ENCODE measurements at regions not wholly inside any gene's neighbourhood (a gene's known extent, or its start where the extent isn't known, plus 50 kb on each side); places are given as distances from the start of the nearest gene placed in this dataset.
A peak's percentile ranks its signal among the peaks of the same experiment; 100 is the strongest.

- no peaks in the 10 kb centered on the region for H4K20me1 ChIP-seq (ENCODE audit: insufficient read depth, low read length)
- DNase-seq (no peak), ATAC-seq (ENCODE audit: insufficient read depth, low read depth) (no peak)
- no peaks in the 10 kb centered on the region for H3K27me3 ChIP-seq (ENCODE audit: insufficient read depth, low read length, poor library complexity)
- no peaks in the 10 kb centered on the region for H3K79me2 ChIP-seq (ENCODE audit: insufficient read depth, low read length)
- no peaks in the 10 kb centered on the region for H3K36me3 ChIP-seq (ENCODE audit: insufficient read depth, low read length)
- no peak overlapping the region for H3K9ac ChIP-seq (ENCODE audit: low read depth, low read length)
- no peak overlapping the region for H3K4me2 ChIP-seq (ENCODE audit: insufficient read depth, low read length)
- TF ChIP-seq, protein P1, sequence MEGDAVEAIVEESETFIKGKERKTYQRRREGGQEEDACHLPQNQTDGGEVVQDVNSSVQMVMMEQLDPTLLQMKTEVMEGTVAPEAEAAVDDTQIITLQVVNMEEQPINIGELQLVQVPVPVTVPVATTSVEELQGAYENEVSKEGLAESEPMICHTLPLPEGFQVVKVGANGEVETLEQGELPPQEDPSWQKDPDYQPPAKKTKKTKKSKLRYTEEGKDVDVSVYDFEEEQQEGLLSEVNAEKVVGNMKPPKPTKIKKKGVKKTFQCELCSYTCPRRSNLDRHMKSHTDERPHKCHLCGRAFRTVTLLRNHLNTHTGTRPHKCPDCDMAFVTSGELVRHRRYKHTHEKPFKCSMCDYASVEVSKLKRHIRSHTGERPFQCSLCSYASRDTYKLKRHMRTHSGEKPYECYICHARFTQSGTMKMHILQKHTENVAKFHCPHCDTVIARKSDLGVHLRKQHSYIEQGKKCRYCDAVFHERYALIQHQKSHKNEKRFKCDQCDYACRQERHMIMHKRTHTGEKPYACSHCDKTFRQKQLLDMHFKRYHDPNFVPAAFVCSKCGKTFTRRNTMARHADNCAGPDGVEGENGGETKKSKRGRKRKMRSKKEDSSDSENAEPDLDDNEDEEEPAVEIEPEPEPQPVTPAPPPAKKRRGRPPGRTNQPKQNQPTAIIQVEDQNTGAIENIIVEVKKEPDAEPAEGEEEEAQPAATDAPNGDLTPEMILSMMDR (IDR thresholded peaks at IDR 0.05; ENCODE audit: borderline replicate concordance, extremely low read depth, low read length, poor library complexity, severe bottlenecking), result no peak
- TF ChIP-seq EZH2 (IDR thresholded peaks at IDR 0.05; ENCODE audit: borderline replicate concordance, low read depth, low read length, severe bottlenecking), result no peak
- no peaks in the 10 kb centered on the region for H3K4me1 ChIP-seq (ENCODE audit: insufficient read depth, low read length)
- no peak overlapping the region for H2AFZ ChIP-seq (ENCODE audit: low read depth, low read length)
- H3K27ac ChIP-seq (ENCODE audit: low read length), result no peak overlapping the region
- no peak overlapping the region for H3K4me3 ChIP-seq (ENCODE audit: low read depth in 1 of 2, low read length in 2 of 2)
- H3K9me3 ChIP-seq (ENCODE audit: insufficient read depth, low read length, severe bottlenecking), result no peaks in the 10 kb centered on the region
Measured at GRCh38 chr18:25929787-25930186, 160.6 kb downstream of the SS18 start.

- Histone ChIP-seq H3K4me2 (ENCODE audit: insufficient read depth, low read length) (no peak overlapping the region), H3K79me2 (ENCODE audit: insufficient read depth, low read length) (no peaks in the 10 kb centered on the region), H3K4me1 (ENCODE audit: insufficient read depth, low read length) (no peaks in the 10 kb centered on the region), H3K27me3 (ENCODE audit: insufficient read depth, low read length, poor library complexity) (no peaks in the 10 kb centered on the region), H4K20me1 (ENCODE audit: insufficient read depth, low read length) (no peaks in the 10 kb centered on the region), H3K4me3 (ENCODE audit: low read depth in 1 of 2, low read length in 2 of 2) (no peak overlapping the region), H3K9me3 (ENCODE audit: insufficient read depth, low read length, severe bottlenecking) (no peaks in the 10 kb centered on the region), H3K27ac (ENCODE audit: low read length) (no peak overlapping the region), H3K9ac (ENCODE audit: low read depth, low read length) (no peak overlapping the region), H2AFZ (ENCODE audit: low read depth, low read length) (no peak overlapping the region), H3K36me3 (ENCODE audit: insufficient read depth, low read length) (no peaks in the 10 kb centered on the region)
- TF ChIP-seq, protein P1 (IDR thresholded peaks at IDR 0.05; ENCODE audit: borderline replicate concordance, extremely low read depth, low read length, poor library complexity, severe bottlenecking), result no peak
- no peak for DNase-seq
- ATAC-seq (ENCODE audit: insufficient read depth, low read depth), result peak; percentile 62; the same call in 2 of the 3 replicates
Measured at GRCh38 chr18:25927830-25928229, 162.6 kb downstream of the SS18 start.

DNA sequence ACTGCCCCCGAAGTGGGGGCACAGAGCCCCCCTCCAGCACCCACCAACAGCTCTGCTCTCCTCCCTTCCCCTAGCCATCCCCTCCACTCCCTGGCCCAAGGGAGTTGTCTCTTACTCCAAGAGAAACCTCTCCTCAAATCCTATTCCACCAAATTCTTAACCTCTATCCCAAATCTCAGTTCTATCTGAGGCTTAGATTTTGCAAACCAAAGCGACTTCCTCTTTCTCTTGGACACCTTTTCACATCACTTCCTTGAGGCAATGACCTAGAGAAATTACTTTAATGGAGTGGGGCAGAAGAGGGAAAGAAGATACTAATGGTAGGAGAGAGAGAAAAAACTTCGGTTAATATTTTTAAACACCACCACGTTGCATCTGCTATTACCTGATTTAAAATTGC is 167.2 kb downstream of the SS18 start:
- Histone ChIP-seq H3K79me2 (ENCODE audit: insufficient read depth, low read length) (no peaks in the 10 kb centered on the region), H3K9me3 (ENCODE audit: insufficient read depth, low read length, severe bottlenecking) (no peaks in the 10 kb centered on the region), H3K4me2 (ENCODE audit: insufficient read depth, low read length) (no peak overlapping the region), H3K27ac (ENCODE audit: low read length) (no peak overlapping the region), H2AFZ (ENCODE audit: low read depth, low read length) (no peak overlapping the region), H3K4me3 (ENCODE audit: low read depth in 1 of 2, low read length in 2 of 2) (no peak overlapping the region), H4K20me1 (ENCODE audit: insufficient read depth, low read length) (no peaks in the 10 kb centered on the region), H3K27me3 (ENCODE audit: insufficient read depth, low read length, poor library complexity) (no peaks in the 10 kb centered on the region), H3K4me1 (ENCODE audit: insufficient read depth, low read length) (no peaks in the 10 kb centered on the region), H3K9ac (ENCODE audit: low read depth, low read length) (no peak overlapping the region), H3K36me3 (ENCODE audit: insufficient read depth, low read length) (no peaks in the 10 kb centered on the region)
- DNase-seq (no peak), ATAC-seq (ENCODE audit: insufficient read depth, low read depth) (no peak)
- no peak for TF ChIP-seq EZH2 (IDR thresholded peaks at IDR 0.05; ENCODE audit: borderline replicate concordance, low read depth, low read length, severe bottlenecking)
- TF ChIP-seq, protein P1 (IDR thresholded peaks at IDR 0.05; ENCODE audit: borderline replicate concordance, extremely low read depth, low read length, poor library complexity, severe bottlenecking), result no peak
